ENCODE measurements at regions not wholly inside any gene's neighbourhood (a gene's known extent, or its start where the extent isn't known, plus 50 kb on each side); places are given as distances from the start of the nearest gene placed in this dataset.

- TF ChIP-seq, protein P1, sequence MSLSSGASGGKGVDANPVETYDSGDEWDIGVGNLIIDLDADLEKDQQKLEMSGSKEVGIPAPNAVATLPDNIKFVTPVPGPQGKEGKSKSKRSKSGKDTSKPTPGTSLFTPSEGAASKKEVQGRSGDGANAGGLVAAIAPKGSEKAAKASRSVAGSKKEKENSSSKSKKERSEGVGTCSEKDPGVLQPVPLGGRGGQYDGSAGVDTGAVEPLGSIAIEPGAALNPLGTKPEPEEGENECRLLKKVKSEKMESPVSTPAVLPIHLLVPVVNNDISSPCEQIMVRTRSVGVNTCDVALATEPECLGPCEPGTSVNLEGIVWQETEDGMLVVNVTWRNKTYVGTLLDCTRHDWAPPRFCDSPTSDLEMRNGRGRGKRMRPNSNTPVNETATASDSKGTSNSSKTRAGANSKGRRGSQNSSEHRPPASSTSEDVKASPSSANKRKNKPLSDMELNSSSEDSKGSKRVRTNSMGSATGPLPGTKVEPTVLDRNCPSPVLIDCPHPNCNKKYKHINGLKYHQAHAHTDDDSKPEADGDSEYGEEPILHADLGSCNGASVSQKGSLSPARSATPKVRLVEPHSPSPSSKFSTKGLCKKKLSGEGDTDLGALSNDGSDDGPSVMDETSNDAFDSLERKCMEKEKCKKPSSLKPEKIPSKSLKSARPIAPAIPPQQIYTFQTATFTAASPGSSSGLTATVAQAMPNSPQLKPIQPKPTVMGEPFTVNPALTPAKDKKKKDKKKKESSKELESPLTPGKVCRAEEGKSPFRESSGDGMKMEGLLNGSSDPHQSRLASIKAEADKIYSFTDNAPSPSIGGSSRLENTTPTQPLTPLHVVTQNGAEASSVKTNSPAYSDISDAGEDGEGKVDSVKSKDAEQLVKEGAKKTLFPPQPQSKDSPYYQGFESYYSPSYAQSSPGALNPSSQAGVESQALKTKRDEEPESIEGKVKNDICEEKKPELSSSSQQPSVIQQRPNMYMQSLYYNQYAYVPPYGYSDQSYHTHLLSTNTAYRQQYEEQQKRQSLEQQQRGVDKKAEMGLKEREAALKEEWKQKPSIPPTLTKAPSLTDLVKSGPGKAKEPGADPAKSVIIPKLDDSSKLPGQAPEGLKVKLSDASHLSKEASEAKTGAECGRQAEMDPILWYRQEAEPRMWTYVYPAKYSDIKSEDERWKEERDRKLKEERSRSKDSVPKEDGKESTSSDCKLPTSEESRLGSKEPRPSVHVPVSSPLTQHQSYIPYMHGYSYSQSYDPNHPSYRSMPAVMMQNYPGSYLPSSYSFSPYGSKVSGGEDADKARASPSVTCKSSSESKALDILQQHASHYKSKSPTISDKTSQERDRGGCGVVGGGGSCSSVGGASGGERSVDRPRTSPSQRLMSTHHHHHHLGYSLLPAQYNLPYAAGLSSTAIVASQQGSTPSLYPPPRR (CRISPR knock-in tag; IDR thresholded peaks at IDR 0.05; ENCODE audit: borderline replicate concordance): no peak
- TF ChIP-seq DNMT3B (CRISPR knock-in tag; conservative IDR thresholded peaks at IDR 0.05) (no peak), FLYWCH1 (CRISPR knock-in tag; IDR thresholded peaks at IDR 0.05) (no peak), CBFB (CRISPR knock-in tag; IDR thresholded peaks at IDR 0.05) (no peak), PHF21A (CRISPR knock-in tag; IDR thresholded peaks at IDR 0.05) (no peak), ZBTB33 (CRISPR knock-in tag; IDR thresholded peaks at IDR 0.05) (no peak), ZNF747 (CRISPR knock-in tag; IDR thresholded peaks at IDR 0.05; ENCODE audit: borderline replicate concordance) (no peak), CAMTA2 (CRISPR knock-in tag; IDR thresholded peaks at IDR 0.05; ENCODE audit: borderline replicate concordance) (no peak)
- TF ChIP-seq, protein P2, sequence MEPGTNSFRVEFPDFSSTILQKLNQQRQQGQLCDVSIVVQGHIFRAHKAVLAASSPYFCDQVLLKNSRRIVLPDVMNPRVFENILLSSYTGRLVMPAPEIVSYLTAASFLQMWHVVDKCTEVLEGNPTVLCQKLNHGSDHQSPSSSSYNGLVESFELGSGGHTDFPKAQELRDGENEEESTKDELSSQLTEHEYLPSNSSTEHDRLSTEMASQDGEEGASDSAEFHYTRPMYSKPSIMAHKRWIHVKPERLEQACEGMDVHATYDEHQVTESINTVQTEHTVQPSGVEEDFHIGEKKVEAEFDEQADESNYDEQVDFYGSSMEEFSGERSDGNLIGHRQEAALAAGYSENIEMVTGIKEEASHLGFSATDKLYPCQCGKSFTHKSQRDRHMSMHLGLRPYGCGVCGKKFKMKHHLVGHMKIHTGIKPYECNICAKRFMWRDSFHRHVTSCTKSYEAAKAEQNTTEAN (CRISPR knock-in tag; conservative IDR thresholded peaks at IDR 0.05): no peak
These were observed 171.3 kb upstream of the PARD3B start (continued) for GRCh38 chr2:204373942-204374341.
